Thoracic aorta (tissue), 2 donors: ENCODE measurements at regions not wholly inside any gene's neighbourhood (a gene's known extent, or its start where the extent isn't known, plus 50 kb on each side); places are given as distances from the start of the nearest gene placed in this dataset.

Experiments used
- ATAC-seq: fragments of 150-250 bp; one replicate; pipeline ENCODE4 v1.8.0; 2017; ENCODE audit warnings: low read depth; ENCODE audit not compliant: insufficient number of reproducible peaks, low FRiP score
- DNase-seq: peaks from one replicate; pipeline ENCODE4 v3.0.0-alpha.2; 2020; ENCODE audit warnings: low spot score
- H3K27ac ChIP-seq, 2 donors: fragments of 200-600 bp; sonication (generic); 1 replicate in 1 of 2; 2 replicates in 1 of 2; pipeline ENCODE4 v1.5.1; 2016; ENCODE audit warnings: mild to moderate bottlenecking in 2 of 2, moderate library complexity in 2 of 2
- H3K27me3 ChIP-seq: fragments of 200-600 bp; sonication (generic); replicated peaks from 2 replicates; pipeline ENCODE4 v1.6.0; 2016; ENCODE audit warnings: mild to moderate bottlenecking; ENCODE audit not compliant: insufficient read depth
- H3K36me3 ChIP-seq: fragments of 200-600 bp; sonication (generic); one replicate; pipeline ENCODE4 v1.5.1; 2016
- H3K4me1 ChIP-seq, 2 donors: fragments of 200-600 bp; sonication (generic); 1 replicate in 1 of 2; 2 replicates in 1 of 2; pipeline versions ENCODE4 v1.5.1 to v1.6.0; 2016; ENCODE audit warnings: low read depth in 2 of 2, mild to moderate bottlenecking in 1 of 2; ENCODE audit not compliant: control insufficient read depth in 1 of 2
- H3K4me3 ChIP-seq: fragments of 200-600 bp; sonication (generic); 2 replicates; pipeline ENCODE4 v1.5.1; 2016; ENCODE audit warnings: mild to moderate bottlenecking
- H3K9me3 ChIP-seq: fragments of 200-600 bp; sonication (generic); 2 replicates; pipeline ENCODE4 v1.5.1; 2016
- TF ChIP-seq, protein P1 (sequence below): fragments of 200-600 bp; sonication (generic); IDR thresholded peaks from one replicate; pipeline ENCODE4 v1.5.1; 2019; ENCODE audit warnings: antibody characterized with exemption

DNA sequence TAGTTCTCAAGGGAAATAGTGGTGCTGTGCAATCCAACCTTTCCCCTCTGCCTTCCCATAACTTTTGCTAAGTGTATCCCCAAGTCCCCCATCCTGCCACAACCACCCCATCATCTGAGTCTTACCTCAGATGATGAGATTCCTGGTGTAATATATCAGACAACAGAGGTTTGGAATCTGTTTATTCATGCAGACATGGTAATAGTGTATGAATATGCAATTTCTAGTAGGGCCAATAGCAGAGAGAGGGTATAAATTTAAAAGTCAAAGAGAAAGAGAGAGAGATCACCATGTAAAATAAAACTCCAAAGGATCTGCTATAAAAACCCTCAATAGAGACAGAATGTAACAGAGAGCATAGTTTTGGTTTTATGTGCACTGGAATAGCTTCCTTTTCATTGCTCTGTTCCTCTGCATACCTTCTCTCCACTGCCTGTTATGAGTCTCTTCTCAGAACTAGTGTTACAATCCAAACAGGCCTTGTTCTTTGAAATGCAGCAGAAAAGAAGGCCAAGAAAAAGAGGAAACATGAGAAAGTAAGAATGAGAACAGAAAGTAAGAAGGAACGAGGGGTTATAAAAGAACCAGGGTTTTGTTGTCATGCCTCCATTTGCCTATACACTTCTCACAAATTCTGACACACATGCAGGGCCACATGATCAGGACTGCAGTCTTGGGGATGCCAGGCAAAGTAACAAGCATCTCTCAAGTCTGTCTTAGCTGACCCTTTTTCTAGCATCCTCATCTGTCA, 278.0 kb downstream of the CETN3 start:
- H3K27ac ChIP-seq: peak overlapping the region; percentile 78 to 82
- H3K36me3 ChIP-seq: no peaks in the 10 kb centered on the region
- no peak overlapping the region for H3K4me3 ChIP-seq
- H3K9me3 ChIP-seq: no peaks in the 10 kb centered on the region
- TF ChIP-seq, protein P1, sequence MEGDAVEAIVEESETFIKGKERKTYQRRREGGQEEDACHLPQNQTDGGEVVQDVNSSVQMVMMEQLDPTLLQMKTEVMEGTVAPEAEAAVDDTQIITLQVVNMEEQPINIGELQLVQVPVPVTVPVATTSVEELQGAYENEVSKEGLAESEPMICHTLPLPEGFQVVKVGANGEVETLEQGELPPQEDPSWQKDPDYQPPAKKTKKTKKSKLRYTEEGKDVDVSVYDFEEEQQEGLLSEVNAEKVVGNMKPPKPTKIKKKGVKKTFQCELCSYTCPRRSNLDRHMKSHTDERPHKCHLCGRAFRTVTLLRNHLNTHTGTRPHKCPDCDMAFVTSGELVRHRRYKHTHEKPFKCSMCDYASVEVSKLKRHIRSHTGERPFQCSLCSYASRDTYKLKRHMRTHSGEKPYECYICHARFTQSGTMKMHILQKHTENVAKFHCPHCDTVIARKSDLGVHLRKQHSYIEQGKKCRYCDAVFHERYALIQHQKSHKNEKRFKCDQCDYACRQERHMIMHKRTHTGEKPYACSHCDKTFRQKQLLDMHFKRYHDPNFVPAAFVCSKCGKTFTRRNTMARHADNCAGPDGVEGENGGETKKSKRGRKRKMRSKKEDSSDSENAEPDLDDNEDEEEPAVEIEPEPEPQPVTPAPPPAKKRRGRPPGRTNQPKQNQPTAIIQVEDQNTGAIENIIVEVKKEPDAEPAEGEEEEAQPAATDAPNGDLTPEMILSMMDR: no peak
- ATAC-seq: no peak
- no peak for DNase-seq
- no peaks in the 10 kb centered on the region for H3K27me3 ChIP-seq
- H3K4me1 ChIP-seq: peaks cover 22 to 45% of the 10 kb centered on the region in 2 donors

DNA sequence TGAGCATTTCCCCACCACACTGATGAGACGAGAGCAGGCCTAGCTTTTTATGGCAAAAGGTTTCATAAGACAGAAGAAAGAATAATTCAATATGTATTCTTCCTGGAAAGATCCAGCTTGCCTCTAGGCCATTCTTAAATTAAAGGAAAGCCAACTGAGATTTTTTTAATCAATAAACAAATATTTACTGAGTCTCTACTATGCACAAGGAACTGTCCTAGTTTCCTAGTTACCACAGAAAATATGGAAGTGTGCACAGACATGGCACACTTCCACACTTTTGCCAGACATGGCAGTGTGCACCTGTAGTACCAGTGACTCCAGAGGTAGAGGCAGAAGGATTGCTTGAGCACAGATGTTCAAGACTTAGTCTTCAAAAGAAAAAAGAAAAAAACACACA, 281.0 kb downstream of the CETN3 start:
- Histone ChIP-seq H3K36me3 (no peaks in the 10 kb centered on the region), H3K9me3 (no peaks in the 10 kb centered on the region), H3K4me1 (peaks cover 5 to 17% of the 10 kb centered on the region in 2 donors), H3K27me3 (no peaks in the 10 kb centered on the region), H3K4me3 (no peak overlapping the region), H3K27ac (no peak overlapping the region)
- DNase-seq (no peak), ATAC-seq (no peak)
- TF ChIP-seq, protein P1: no peak

DNA sequence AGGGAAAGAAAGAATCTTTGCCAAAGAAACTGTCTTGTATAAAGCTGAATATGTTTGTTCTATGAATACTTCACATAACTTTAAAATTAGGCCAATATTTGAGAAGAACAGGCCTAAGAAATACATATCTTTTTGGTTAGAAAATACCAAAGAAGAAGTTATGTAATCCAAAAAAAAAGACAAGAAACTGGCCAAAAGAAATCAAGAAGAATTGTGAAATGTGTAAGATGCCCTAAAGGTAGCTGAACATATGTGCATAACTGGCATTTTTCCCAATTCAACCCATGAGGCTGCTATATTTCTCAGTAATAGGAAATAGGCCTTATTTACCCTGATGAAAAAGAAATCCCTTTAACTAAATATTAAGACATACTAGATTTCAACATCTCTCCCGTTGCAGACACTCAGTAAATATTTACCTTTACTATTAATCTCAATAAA, 290.0 kb downstream of the CETN3 start:
- Histone ChIP-seq H3K4me1 (peaks cover 9% of the 10 kb centered on the region in 2 donors), H3K27me3 (no peaks in the 10 kb centered on the region), H3K9me3 (no peaks in the 10 kb centered on the region), H3K27ac (no peak overlapping the region), H3K36me3 (no peaks in the 10 kb centered on the region), H3K4me3 (no peak overlapping the region)
- DNase-seq (no peak), ATAC-seq (no peak)
- TF ChIP-seq, protein P1: no peak

DNA sequence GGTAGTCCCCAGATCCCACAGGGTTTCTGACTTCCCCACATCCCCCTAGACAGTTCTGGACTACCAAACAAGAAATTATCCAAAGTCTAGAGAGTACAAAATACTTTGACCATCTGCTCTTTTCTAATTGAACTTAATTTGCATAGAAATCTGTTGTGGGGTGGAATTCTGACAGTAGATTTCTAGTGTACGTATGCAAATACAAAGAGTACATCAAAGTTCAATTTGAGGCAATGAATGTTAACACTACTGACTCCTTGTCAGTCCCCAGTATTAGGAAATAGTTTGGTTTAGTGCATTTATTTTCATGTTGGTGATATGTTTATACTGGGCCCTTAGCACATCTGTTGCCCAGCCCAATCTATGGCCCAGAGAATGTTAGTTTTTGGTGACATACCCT, 292.6 kb downstream of the CETN3 start:
- H3K4me1 ChIP-seq: peaks cover 16 to 20% of the 10 kb centered on the region in 2 donors
- H3K27me3 ChIP-seq: no peaks in the 10 kb centered on the region
- TF ChIP-seq, protein P1: no peak
- no peaks in the 10 kb centered on the region for H3K9me3 ChIP-seq
- no peak overlapping the region for H3K27ac ChIP-seq
- no peak overlapping the region for H3K4me3 ChIP-seq
- H3K36me3 ChIP-seq: no peaks in the 10 kb centered on the region
- ATAC-seq (no peak), DNase-seq (no peak)

DNA sequence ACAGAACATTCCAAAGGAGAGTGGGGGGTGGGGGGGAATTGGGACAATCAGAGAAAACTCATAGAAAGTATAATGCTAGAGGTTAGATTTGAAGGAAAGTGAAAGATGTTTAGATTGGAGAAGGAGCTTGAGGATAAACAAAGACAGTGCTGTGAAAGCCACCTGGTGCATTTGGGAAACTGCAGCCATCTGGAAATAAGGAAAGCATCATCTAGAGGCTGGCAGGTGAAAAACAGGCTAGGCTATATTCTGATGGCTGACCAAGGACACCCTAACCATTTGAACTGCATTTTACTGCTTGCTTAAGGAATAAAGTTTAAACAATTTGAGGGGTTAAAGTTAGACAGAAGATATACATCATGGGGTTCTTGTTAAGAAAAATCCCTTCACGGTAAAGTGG, 296.4 kb downstream of the CETN3 start:
- H3K27ac ChIP-seq: peak overlapping the region in 1 of 2 donors; percentile 46
- no peak overlapping the region for H3K4me3 ChIP-seq
- ATAC-seq: no peak
- TF ChIP-seq, protein P1: no peak
- H3K36me3 ChIP-seq: no peaks in the 10 kb centered on the region
- DNase-seq: no peak
- no peaks in the 10 kb centered on the region for H3K27me3 ChIP-seq
- H3K4me1 ChIP-seq: peaks cover 8 to 21% of the 10 kb centered on the region in 2 donors
- no peaks in the 10 kb centered on the region for H3K9me3 ChIP-seq
